Transverse colon (tissue), 4 donors: ENCODE measurements at regions not wholly inside any gene's neighbourhood (a gene's known extent, or its start where the extent isn't known, plus 50 kb on each side); places are given as distances from the start of the nearest gene placed in this dataset.

ENCODE experiments used
- DNase-seq: peaks from one replicate; pipeline ENCODE4 v3.0.0-alpha.2; 2019
- H3K27ac ChIP-seq, 4 donors: fragments of 200-600 bp; sonication (generic); 2 replicates each; pipeline ENCODE4 v1.5.1; 2016 to 2018; ENCODE audit warnings: inconsistent platforms in 4 of 4
- H3K27me3 ChIP-seq: fragments of 200-600 bp; sonication (generic); 2 replicates; pipeline ENCODE4 v1.5.1; 2017; ENCODE audit warnings: inconsistent platforms
- H3K36me3 ChIP-seq, 4 donors: fragments of 200-600 bp; sonication (generic); 2 replicates each; pipeline ENCODE4 v1.5.1; 2017 to 2019; ENCODE audit warnings: inconsistent platforms in 4 of 4
- H3K4me1 ChIP-seq, 4 donors: fragments of 200-600 bp; sonication (generic); 2 replicates each; pipeline ENCODE4 v1.5.1; 2017 to 2020; ENCODE audit warnings: inconsistent platforms in 4 of 4
- H3K4me3 ChIP-seq, 4 donors: fragments of 200-600 bp; sonication (generic); 1 replicate in 1 of 4; 2 replicates in 3 of 4; pipeline versions ENCODE4 v1.5.1 to v1.6.1; 2017 to 2019; ENCODE audit warnings: inconsistent platforms in 4 of 4
- H3K9me3 ChIP-seq, 2 donors: fragments of 200-600 bp; sonication (generic); 2 replicates each; pipeline ENCODE4 v1.5.1; 2017 to 2019; ENCODE audit warnings: inconsistent platforms in 2 of 2
- CTCF ChIP-seq, 5 experiments: fragments of 200-600 bp in 3 of 5; fragments of 450-650 bp in 2 of 5; sonication (generic) in 3 of 5; IDR thresholded peaks; 1 replicate in 2 of 5; 2 replicates in 3 of 5; pipeline ENCODE4 v1.5.1; 2016 to 2017; ENCODE audit warnings: antibody characterized with exemption in 5 of 5, inconsistent platforms in 3 of 5, mild to moderate bottlenecking in 2 of 5, moderate library complexity in 1 of 5
- EP300 ChIP-seq: sonication (generic); formaldehyde crosslinking; IDR thresholded peaks from one replicate; pipeline ENCODE4 v1.6.1; 2017; ENCODE audit warnings: antibody characterized with exemption, low read depth
- POLR2A ChIP-seq: fragments of 450-650 bp; IDR thresholded peaks from one replicate; pipeline ENCODE4 v1.6.1; 2016; ENCODE audit warnings: antibody characterized with exemption, mild to moderate bottlenecking, moderate library complexity
- POLR2AphosphoS5 ChIP-seq, 3 donors: sonication (generic); formaldehyde crosslinking; IDR thresholded peaks; one replicate each; pipeline ENCODE4 v1.6.1; 2016; ENCODE audit warnings: antibody characterized with exemption in 3 of 3
- WGBS, 2 donors: methylation state at CpG; one replicate each; pipeline ENCODE4 v1.1.5; 2018; ENCODE audit warnings: low coverage in 1 of 2; 5-methylcytosine and 5-hydroxymethylcytosine counted together
- in situ Hi-C, 4 donors: fragments of 200-750 bp; cut with MboI; loops; one replicate each; pipeline versions ENCODE4 v1.15.0 to v1.15.1; 2017; ENCODE audit warnings: low sequenced_read_pairs in 3 of 4, low pct_ligation_motif_present in 1 of 4, low pct_unique_long_range_greater_than_20kb in 1 of 4
- intact Hi-C: fragments of 100-400 bp; cut with DNase I; formaldehyde crosslinking; loops from one replicate; pipeline ENCODE4 v1.15.1; 2023; ENCODE audit warnings: low total_unique reads

GRCh38 chr19:28457620-28458019 lies 755.3 kb downstream of the UQCRFS1 start:
- no peaks in the 10 kb centered on the region for H3K27me3 ChIP-seq
- no peak for DNase-seq
- TF ChIP-seq POLR2A = no peak
- no peak for TF ChIP-seq CTCF (IDR thresholded peaks at IDR 0.05)
- no peak for TF ChIP-seq POLR2AphosphoS5 (IDR thresholded peaks at IDR 0.05)
- no peak for TF ChIP-seq EP300
- in situ Hi-C loops = loop anchor here (25.0 kb wide), 3 partner anchors 180 to 430 kb away; no protein-coding TSS in a partner anchor
- H3K4me1 ChIP-seq = no peaks in the 10 kb centered on the region
- 98 to 100% methylated on average over 2 of the region's 2 CpGs for WGBS, 2 donors
- H3K9me3 ChIP-seq = no peaks in the 10 kb centered on the region
- intact Hi-C loops = no loop called here
- no peak overlapping the region for H3K4me3 ChIP-seq
- H3K27ac ChIP-seq = no peak overlapping the region
- H3K36me3 ChIP-seq = no peaks in the 10 kb centered on the region

DNA sequence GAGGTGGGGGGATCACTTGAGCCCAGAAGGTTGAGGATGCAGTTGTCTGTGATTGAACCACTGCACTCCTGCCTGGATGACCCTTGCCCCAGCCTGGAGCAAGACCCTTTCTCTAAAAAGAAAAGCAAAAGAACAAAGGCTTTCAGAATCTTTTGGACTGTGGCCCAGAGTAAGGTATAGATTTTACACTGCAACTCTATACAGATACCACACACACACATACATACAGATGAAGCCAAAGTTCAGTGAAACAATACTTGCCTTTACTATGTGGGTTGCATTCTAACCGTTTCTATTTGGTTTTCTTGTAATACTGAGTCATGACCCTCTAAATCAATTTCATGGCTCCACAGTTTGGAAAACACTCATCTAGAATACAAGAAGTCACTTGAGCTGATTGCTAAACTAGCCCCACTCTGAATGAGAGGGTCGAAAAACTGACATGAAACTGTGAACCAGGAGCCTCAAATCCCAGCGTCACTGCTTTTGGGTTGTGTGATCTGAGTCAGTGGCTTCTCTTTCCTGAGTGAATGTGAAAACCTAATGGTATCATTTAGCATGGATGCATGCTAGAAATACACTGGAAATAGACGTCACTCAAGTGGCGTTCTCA lies 756.1 kb downstream of the UQCRFS1 start:
- Histone ChIP-seq H3K27me3 (no peaks in the 10 kb centered on the region), H3K4me1 (no peaks in the 10 kb centered on the region), H3K9me3 (no peaks in the 10 kb centered on the region), H3K4me3 (no peak overlapping the region), H3K36me3 (no peaks in the 10 kb centered on the region), H3K27ac (no peak overlapping the region)
- WGBS, 2 donors = 67 to 72% methylated on average over 5 of the region's 5 CpGs
- in situ Hi-C loops (loop anchor here (25.0 kb wide), 3 partner anchors 180 to 430 kb away; no protein-coding TSS in a partner anchor), intact Hi-C loops (no loop called here)
- no peak for DNase-seq
- no peak for TF ChIP-seq POLR2AphosphoS5 (IDR thresholded peaks at IDR 0.05)
- TF ChIP-seq EP300 = no peak
- TF ChIP-seq CTCF (IDR thresholded peaks at IDR 0.05) = no peak

DNA sequence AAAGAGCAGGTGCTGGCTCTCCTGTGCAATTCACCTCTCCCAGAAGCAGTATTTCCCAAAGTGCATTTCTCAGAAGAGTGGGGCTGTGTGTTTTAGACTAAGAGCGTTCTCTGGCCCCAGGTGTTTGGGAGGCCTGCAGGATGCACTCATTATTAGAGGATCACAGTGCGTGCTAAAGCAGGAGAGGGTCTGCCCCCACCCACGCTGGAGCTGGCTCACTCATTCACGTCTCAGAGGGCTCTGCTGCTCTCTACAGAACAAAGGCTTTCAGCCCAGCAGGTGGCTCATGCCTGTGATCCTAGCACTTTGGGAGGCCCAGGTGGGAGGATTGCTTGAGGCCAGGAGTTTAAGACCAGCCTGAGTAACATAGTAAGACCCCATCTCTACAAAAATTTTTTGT lies 756.7 kb downstream of the UQCRFS1 start:
- no peak overlapping the region for H3K4me3 ChIP-seq
- H3K27me3 ChIP-seq = no peaks in the 10 kb centered on the region
- no peaks in the 10 kb centered on the region for H3K36me3 ChIP-seq
- H3K27ac ChIP-seq = no peak overlapping the region
- DNase-seq = no peak
- H3K4me1 ChIP-seq = no peaks in the 10 kb centered on the region
- in situ Hi-C loops (loop anchor here (25.0 kb wide), 3 partner anchors 181 to 431 kb away; no protein-coding TSS in a partner anchor), intact Hi-C loops (no loop called here)
- 59% methylated on average over 4 of the region's 4 CpGs; no CpG with 5 or more reads in 1 of the 2 donors for WGBS, 2 donors
- TF ChIP-seq EP300 = no peak
- no peak for TF ChIP-seq POLR2AphosphoS5 (IDR thresholded peaks at IDR 0.05)
- TF ChIP-seq POLR2A = no peak
- no peak for TF ChIP-seq CTCF (IDR thresholded peaks at IDR 0.05)
- no peaks in the 10 kb centered on the region for H3K9me3 ChIP-seq

DNA sequence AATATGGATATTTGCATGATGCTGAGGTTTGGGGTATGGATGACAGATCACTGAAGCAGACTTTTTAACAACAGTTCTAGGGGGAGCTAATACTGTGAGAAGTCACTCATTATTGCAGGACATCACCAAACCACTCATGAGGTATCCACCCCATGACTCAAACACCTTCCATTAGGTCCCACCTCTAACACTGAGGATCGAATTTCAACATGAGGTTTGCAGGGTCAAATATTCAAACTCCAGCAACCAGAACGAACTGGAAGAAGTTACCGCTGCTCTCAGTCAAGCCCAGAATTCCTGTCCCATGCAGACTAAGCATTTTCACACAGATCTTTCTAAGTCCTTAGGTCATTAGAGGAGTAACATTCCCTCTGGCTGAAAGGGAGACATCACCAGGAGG lies 758.9 kb downstream of the UQCRFS1 start:
- 91% methylated on average over 3 of the region's 3 CpGs; no CpG with 5 or more reads in 1 of the 2 donors for WGBS, 2 donors
- intact Hi-C loops = no loop called here

More for the DNA sequence above, 758.9 kb downstream of the UQCRFS1 start:
- Histone ChIP-seq H3K36me3 (no peaks in the 10 kb centered on the region), H3K4me3 (no peak overlapping the region), H3K27ac (no peak overlapping the region), H3K4me1 (peaks cover 0 to 8% (median 0%) of the 10 kb centered on the region in 4 donors), H3K27me3 (no peaks in the 10 kb centered on the region), H3K9me3 (no peaks in the 10 kb centered on the region)
- in situ Hi-C loops = loop anchor here (25.0 kb wide), 3 partner anchors 183 to 433 kb away; no protein-coding TSS in a partner anchor
- no peak for DNase-seq
- TF ChIP-seq EP300 = no peak
- no peak for TF ChIP-seq POLR2AphosphoS5 (IDR thresholded peaks at IDR 0.05)
- TF ChIP-seq CTCF (IDR thresholded peaks at IDR 0.05) = no peak
- no peak for TF ChIP-seq POLR2A
